ENCODE measurements at regions not wholly inside any gene's neighbourhood (a gene's known extent, or its start where the extent isn't known, plus 50 kb on each side); places are given as distances from the start of the nearest gene placed in this dataset.

DNA sequence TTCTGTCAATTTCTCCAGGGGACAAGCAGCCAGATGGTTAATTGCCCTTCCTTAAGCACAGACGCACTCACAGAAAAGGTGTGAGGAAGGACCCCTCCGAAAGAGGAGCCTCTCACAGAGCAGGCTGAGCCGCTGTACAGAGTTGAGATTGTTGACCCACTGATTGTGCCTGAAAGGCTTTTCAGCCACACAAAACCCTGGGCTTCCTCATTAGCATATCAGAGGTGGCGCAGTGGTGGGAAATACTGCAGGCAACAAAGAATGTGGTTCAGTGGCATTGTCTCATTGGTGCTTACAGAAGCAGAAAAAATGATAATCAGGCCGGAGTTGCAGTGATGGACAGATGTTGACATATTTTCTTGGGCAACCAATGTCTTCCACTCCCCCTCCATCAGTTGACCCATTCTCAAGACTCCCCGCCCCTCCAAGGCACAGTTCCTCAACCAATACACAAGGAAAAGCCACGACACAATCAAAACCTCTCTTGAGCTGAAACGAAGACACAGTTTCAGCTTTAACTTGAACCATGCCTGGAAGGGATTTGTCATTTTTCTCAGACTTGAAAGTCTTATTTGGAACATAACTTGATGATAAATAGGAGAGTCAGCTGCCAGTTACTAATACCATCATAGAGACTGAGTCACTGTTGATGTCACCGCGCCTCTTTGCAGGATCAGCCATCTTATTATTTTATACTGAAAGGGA lies 53.1 kb downstream of the ATXN3L start:
- DNase-seq = no peak

DNA sequence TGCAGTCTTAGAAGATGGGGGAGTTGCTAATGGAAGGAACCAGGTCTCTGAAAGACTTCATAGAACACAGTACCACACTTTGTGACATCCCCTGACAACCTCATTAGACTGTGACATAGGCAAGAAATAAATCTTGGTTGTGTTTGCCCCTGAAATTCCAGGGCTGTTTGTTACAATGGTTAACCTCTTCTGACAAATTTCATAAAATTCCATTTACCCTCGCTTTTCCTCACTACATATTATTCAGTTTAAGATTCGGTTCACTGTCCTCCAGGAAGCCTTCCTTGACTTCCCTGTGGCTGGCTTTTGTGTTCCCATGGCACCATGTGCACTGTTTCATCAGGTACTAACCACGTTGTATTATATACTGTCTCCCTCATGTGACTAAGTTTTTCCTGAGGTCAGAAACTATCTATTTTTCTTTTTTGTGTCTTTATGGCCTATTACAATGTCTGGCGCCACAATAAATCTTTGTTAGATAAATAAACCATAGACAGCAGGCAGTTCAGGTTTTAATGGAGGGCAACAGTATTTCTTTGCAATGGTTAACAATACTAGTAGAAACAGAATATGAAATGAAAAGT lies 54.2 kb downstream of the ATXN3L start:
- no peak for DNase-seq

DNA sequence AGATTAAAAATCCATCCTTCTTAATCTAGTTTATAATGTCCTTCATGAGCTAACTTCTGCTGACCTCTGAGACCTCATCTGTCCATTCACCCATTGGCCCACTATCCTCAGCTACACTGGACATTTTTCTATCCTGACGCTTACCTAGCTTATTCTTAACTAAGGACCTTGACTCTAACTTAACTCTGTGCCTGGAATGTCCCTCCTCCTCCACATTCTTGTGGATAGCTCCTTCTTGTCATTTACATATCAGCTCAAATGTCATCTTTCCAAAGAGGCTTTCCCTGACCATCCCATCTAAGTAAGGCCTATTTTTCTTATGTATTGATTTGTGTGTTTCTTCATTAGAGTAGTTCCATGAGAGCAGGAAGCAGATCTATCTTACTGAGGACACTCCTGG lies 54.7 kb downstream of the ATXN3L start:
- DNase-seq = no peak

DNA sequence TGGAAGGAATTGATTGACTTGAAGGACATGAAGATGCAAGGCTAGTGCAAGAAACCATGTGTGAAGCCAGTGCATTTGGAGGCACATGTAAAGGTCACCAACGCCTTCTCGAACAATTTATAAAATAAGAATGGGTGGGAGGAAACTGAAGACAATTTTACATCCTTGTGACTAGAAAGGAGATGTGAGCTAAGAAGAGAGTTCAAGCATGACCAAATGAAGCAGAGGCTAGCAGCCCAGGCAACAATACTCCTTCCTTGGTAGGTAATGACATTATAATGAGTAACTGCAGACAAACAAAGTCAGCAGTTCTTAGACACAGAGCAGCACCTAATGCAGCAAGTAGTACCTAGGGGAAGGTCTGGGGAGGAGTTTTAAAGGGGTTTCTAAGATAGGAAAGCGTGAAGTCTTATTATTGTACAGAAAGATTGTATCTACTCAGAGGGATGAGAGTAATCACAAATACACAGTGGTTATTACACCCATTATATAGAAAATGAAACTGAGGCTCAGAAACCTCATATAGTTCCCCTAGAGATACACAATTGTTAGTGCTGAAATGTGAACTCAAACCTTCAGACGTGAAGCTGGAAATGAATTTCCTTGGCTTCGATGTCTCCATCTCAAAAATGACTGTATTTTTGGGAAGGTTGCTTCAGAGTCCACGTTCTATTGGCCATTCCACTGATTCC lies 56.1 kb downstream of the ATXN3L start:
- no peak for DNase-seq

DNA sequence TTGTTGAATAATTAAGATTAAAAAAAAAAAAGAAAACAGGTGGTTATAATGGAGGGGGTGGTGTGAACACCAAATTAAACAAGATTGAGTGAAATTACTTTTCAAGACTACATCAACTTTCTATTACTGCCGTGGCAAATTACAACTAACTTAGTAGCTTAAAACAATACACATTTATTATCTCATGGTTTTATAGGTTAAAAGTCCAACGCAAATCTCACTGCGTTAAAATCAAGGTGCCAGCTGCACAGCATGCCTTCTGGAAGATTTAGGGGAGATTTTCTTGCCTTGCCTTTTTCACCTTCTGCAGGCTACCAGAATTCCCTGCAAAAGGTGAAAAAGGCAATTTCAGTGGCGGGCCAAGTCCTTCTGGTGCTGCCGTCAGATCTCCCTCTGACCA lies 58.5 kb downstream of the ATXN3L start:
- DNase-seq = no peak

DNA sequence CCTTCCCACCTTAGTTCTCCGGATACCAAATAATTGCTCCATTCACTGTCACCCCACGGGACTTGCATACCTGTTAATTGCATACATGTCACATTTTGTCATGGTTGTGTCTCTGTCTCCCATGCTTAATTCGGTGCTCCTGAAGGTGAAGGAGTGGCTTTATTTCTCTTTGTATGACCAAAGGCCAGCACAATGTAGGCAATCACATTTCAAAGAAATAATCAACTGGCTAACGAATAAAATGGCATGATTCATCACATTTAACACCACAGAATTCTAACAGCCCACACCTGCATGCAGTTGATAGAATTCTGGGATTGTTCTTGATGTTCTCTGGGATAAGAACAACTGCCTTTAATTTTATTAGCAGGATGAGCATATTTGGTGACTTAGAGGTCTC lies 59.3 kb downstream of the ATXN3L start:
- no peak for DNase-seq

DNA sequence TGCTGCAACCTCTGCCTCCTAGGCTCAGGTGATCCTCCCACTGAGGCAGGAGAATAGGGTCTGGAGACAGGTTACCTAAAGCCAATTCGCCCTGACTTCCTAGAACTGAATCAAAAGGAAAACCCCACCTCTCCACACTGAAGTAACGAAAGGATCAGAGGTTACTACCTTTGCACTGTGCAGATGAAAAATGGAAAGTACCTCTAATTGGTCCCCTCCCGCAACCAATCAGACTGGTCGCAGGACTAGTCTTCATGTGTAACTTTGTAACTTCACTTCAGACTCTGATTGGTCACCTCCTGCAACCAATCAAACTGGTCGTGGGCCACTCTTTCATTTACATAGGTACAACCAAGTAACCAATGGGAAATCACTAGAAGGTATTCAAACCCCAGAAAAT lies 61.1 kb downstream of the ATXN3L start:
- DNase-seq = no peak

DNA sequence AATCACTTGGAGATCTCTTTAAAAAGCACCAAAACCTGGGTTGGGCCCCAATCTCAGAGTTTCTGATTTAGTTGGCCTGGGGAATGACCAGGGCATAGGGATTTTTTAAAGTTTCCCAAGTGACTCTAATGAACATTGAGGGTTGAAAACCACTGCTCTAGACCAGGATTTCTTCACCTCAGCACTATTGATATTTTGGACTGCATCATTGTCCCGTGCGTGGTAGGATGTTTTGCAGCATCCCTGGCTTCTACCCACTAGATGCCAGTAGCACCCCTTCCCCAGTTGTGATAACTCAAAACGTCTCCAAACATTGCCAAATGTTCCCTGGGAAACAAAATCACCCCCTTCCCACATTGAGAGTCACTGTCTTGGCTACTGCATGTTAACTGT lies 61.8 kb downstream of the ATXN3L start:
- no peak for DNase-seq

DNA sequence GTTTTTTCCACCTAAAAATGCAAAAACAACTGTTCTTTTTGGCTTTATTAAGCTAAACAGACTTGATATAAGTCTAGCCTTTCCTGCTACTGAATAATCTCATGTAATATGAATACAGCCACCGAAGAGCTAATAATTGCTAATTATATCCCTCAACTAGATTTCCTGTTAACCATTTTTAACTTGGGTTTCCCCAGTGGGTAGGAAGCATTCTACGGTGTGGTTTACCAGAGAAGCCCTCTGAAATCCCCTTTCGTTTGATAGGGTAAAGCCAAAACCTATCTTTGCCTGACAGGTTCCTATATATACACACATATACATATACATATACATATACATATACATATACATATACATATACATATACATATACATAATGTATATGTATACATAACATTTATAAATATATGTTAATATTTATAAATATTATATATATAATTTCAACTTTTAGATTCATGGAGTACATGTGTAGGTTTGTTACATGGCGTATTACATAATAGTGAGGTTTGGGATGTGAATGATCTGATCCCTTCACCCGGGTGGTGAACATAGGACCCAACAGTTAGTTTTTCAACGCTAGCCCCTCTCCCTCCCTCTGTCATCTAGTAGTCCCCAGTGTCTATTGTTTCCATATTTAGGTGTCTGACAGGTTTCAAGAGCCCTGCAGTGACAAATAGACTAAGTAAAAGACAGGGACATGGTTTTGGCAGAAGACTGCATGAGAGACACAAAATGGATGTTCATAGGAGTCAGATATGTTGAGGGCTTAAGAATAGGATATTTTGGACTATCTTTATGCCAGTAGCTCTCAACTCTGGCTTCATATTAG lies 62.4 kb downstream of the ATXN3L start:
- no peak for DNase-seq

DNA sequence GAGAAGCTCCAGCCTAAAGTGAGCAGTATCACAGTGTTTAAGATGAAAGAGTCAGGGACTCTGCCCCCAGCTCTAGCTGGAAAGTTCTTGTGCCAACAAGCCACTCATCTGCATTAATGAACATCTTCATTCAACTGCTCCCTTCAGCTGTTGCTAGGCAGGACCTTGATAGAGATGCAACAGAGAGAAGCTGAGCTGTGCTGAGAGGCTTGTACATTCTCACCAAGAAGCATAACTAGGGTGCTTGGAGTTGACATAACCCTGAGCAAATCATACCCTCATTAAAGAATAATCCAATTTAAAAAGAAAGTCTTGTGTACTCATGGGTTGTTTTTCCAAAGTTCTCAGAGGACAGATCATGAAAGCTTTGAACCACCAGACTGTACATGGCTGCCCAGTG lies 63.2 kb downstream of the ATXN3L start:
- no peak for DNase-seq

DNA sequence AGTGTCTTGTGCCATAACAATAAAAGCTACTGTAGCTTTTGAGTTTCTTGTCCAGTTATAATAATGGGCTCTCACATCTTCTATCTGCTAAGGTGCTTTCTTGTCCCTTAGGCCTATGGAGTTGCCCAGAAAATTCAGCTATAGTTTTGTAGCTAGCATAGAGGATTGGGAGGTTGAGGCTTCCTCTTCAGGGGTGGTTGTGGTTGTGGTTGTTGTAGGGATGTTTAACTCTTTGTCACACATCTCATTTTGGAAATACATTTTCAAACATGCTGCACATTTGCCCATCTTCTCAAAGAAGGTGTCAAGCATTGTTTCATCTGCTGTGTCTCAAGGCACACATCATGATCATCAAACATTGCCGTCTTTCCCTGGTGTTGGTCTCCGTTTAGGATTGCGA lies 65.0 kb downstream of the ATXN3L start:
- no peak for DNase-seq

DNA sequence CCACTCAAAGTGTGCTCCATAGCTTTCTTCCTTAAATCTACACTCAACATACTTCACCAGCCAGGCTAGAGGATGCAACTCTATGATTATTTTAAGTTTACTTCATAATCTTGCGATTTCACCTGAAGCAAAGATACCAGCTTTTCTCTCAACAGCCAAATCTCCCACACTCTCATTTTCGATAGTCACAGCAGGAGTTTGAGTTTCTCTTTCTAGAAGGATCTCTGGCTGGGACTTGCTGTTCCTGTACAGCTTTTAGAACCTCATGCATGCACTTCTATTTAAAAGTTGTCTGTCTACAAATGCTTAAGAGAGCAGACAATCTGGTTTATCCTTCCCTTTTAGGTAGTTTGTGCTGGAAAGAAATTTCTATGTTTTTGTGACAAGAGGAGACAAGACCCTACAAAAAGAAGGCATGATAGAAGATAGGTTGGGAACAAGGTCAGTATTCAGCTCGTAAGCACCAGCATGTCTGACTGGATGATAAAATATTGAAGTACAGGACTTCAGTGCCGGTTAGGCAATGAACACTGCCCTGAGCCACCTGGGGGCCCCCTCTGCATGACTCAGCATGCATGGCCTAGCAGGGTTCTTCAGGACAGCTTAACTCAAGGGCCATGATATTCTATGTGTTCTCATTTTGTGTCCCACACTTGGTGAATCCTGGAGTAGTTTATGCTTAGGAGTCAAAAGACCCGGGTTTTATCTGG lies 65.6 kb downstream of the ATXN3L start:
- no peak for DNase-seq

DNA sequence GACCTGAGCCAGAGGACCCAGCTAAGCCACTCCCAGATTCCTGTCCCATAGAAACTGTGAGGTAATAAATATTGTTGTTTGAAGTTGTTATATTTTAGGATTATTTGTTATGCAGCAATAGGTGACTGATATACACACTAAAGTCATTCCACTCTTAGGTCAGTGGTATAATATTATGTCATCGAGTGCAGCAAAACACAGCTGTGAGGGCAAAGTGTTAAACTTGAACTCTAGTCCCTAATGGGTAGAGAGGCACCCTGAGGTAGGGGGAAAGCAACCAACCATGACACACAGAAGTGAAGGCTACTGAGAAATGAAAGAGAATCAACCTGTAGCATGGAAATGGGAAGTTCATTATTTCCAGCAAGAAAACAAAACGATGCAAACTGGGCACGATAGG lies 66.6 kb downstream of the ATXN3L start:
- DNase-seq = no peak

DNA sequence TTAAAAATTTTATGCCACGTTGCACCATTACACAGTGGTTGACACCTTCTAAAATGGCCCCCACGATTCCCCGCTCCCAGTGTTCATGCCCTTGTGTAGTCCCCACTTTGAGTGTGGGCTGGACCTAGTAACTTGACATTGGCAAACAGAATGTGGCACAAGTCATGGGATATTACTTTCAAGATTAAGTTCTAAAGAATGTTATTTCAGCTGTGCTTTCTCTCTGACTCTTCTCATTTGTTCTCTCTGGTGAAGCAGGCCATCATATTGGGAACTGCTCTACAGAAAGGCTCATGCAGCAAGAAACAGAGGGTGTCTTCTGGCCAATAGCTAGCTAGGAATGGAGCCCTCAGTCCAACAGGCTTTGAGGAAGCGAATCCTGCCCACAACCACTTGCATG lies 67.1 kb downstream of the ATXN3L start:
- no peak for DNase-seq

DNA sequence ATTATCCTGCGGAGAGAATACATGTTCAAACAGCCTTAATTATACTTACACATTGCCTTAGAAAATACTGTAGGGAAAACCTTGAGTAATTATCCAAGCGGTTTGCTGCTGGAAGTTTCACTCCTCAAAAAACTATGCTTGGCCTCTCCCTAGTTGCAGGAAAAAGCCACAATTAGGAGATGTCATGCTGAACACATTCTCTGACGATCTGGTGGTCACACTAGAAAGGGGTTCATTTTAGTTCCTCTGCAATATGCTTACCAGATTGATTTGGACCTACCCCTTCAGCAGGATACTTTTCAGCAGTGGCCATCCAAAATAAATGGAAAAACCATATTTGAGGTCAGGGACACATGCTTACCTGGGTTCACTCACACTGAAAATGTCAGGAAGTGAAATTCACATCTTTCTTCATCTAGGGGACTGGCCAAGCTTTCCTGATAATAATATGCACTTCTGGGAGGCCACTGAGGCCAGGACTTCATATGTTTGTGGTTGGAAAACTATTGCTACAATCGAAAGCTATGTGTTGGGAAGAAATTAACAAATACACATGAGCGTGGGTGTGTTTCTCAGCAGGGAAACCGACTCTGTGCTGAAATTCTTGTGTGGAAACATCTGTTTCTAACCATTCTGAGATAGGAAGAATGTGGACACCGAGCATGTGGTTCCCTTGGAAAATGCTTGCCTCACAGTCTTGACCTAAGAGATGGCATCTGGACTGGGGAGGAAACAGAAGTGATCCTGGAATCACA lies 68.8 kb downstream of the ATXN3L start:
- no peak for DNase-seq

DNA sequence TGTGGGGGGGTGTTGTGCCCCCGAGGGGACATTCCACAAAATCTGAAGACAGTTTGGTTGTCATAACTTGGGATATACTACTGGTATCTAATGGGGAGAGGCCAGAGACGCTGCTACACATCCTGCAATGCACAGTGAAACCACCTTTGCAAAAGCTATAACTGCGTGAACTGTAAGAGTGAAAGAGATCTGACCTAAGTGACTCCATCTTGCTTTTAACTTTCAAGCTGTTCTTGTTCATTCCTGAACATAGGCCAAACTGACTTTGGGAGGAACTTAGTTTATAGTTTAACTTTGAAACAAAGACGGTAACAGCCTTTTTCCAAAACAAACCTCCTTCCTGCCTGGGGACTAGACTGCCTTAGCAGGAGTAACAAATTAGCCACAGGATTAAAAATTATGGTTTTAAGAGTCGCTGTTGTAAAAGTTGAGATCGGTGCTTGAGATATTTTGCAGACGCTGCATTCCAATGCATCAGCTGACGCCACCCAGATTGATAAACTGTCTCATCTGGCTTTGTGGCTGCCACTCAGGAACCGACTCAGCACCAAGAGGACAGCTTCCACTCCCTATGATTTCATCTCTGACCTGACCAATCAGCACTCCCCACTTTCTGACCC lies 70.9 kb downstream of the ATXN3L start:
- DNase-seq = no peak

DNA sequence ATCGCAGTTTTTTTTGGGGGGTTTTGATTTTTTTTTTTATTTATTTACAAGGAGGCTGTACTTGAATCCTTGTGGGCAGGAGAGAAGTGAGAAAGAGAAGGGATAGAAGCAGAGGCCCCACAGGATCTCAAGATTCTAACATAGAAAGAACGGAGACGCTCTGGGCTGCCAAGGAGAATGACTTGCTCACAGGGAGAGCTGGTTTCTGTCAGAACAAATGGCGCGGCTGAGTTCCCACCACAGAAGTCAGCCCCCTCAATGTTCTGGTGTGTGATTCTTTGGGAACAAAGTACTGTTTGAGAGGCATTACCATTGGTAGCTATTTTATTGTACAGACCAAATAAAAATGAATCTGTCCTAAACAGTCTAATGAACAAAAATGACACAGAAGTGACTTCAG lies 80.6 kb downstream of the ATXN3L start:
- no peak for DNase-seq

DNA sequence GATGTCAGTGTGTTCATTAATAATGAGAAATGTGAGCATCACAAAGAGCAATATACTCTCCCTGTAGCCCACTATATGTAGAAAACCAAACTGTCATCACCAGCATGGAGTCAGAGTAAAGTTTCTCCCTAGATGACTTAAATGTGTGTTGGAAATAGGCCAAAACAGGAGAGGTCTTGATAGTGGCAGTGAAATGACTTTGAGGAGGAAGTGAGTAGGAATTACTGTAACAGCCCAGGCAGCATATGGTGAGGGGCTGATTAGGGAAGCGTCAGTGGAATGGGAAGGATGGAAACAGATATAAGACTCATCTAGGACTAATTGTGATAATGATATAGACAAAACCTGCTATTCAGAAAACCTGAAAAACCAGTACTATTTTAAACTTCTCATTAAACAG lies 83.9 kb downstream of the ATXN3L start:
- no peak for DNase-seq

DNA sequence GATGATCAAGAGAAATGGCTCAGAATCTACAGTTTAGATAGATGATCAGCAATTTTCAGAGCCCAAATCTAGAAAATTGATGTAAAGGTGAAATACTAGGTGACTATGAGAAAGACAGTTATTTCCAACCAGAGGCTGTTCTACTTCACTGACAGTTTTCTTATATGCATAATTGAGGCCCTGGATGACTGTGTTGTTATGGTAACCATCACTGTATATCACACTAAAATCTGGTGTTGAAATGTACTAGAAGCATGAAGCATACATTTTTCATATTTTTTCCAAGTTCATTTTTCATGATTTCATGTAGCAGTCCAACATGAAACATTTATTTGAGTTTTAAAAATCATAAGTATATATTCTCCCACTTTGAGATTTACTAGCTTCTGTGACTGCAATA lies 87.4 kb downstream of the ATXN3L start:
- no peak for DNase-seq

DNA sequence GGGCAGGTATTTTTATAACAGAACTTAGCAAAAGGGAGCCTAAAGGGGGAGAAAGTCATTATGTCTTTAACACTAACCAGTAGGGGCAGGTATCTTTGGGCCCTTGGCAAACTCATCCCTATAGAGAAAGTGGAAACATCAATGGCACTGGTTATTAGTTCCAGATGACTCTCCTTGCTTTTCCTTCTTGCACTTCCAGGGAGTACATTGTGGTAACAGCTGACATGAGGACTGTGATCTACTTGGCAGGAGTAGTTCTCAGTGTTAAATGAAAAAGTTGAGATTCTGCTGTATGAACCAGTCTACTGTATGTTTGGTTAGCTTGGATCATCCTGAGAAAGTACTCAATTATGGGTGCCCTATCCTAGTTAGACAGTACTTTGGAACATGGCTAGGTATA lies 93.6 kb downstream of the ATXN3L start:
- no peak for DNase-seq

DNA sequence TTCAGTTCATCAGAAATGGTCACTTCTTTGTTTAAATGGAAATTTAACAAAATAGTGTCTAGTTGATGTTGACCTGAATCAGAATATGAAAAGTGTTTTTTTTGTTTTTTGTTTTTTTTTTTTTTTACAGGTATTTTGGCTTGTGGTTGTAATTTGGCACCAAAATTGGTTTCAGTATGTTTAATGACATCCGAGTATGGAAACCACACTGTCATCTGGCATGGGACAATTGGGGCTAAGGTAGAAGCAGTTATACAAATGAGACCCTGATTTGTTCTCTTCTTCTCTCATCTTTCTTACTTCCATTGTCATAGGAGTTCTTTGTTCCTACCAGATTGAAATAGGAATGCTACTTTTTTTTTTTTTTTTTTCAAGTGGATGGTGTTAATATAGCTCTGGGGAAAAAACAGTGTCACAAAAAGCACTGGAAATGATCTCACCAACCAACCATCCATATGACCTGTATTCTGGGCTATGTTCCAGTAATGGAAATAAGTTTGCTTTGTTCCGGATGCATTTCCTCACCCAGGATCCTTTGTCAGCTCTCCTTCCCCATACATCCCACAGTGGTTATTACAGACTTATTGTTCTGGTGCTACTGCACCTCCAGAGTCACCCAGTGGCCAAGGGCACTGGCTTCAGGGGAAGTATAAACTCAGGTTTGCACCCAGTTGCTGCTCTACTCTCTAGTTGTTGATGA lies 95.8 kb downstream of the ATXN3L start:
- no peak for DNase-seq

Data from right kidney (tissue), 1 donor.